ENCODE measurements at regions not wholly inside any gene's neighbourhood (a gene's known extent, or its start where the extent isn't known, plus 50 kb on each side); places are given as distances from the start of the nearest gene placed in this dataset.

- TF ChIP-seq CTCF (conservative IDR thresholded peaks at IDR 0.05; ENCODE audit: low read length) (no peak), EZH2phosphoT487 (IDR thresholded peaks at IDR 0.05; ENCODE audit: borderline replicate concordance, low read depth, low read length) (no peak)
These were observed 70.2 kb upstream of the CCDC167 start for GRCh38 chr6:37569743-37570481.

All from OCI-LY7 (cell line).